HCT116 (cell line): ENCODE measurements at regions not wholly inside any gene's neighbourhood (a gene's known extent, or its start where the extent isn't known, plus 50 kb on each side); places are given as distances from the start of the nearest gene placed in this dataset.

Source experiments
- CEBPB ChIP-seq: IDR thresholded peaks from 2 replicates; pipeline ENCODE4 v1.6.1; 2012; ENCODE audit warnings: low read depth
- EGR1 ChIP-seq: IDR thresholded peaks from 2 replicates; pipeline ENCODE4 v1.6.1; 2012; ENCODE audit warnings: low read depth
- EZH2 ChIP-seq: fragments of 200-600 bp; sonication (generic); IDR thresholded peaks from 2 replicates; pipeline ENCODE4 v1.6.1; 2017; ENCODE audit warnings: antibody characterized with exemption, mixed run types
- FOSL1 ChIP-seq: IDR thresholded peaks from 2 replicates; pipeline ENCODE4 v1.6.1; 2012; ENCODE audit warnings: low read depth
- JUND ChIP-seq: IDR thresholded peaks from 2 replicates; pipeline ENCODE4 v1.6.1; 2012
- POLR2A ChIP-seq: IDR thresholded peaks from 2 replicates; pipeline ENCODE4 v1.7.0; 2011; ENCODE audit warnings: borderline replicate concordance; ENCODE audit not compliant: insufficient read depth, insufficient read length; ENCODE audit errors: extremely low read depth
- RAD21 ChIP-seq: IDR thresholded peaks from 2 replicates; pipeline ENCODE4 v1.6.1; 2012; ENCODE audit warnings: low read depth, mild to moderate bottlenecking
- SP1 ChIP-seq: IDR thresholded peaks from 2 replicates; pipeline ENCODE4 v1.6.1; 2012; ENCODE audit warnings: low read depth
- SRF ChIP-seq: IDR thresholded peaks from 2 replicates; pipeline ENCODE4 v1.6.1; 2012; ENCODE audit warnings: low read depth
- TCF7L2 ChIP-seq: IDR thresholded peaks from 2 replicates; pipeline ENCODE4 v1.7.0; 2011; ENCODE audit warnings: borderline replicate concordance, inconsistent platforms; ENCODE audit not compliant: insufficient read depth, insufficient read length; ENCODE audit errors: extremely low read depth
- YY1 ChIP-seq: IDR thresholded peaks from 2 replicates; pipeline ENCODE4 v1.6.1; 2011; ENCODE audit warnings: low read length, low read depth, moderate library complexity, mild to moderate bottlenecking; ENCODE audit not compliant: insufficient replicate concordance; ENCODE audit errors: extremely low read depth
- ZBTB33 ChIP-seq: IDR thresholded peaks from 2 replicates; pipeline ENCODE4 v1.6.1; 2011; ENCODE audit warnings: mild to moderate bottlenecking, low read length, moderate library complexity; ENCODE audit not compliant: insufficient replicate concordance; ENCODE audit errors: extremely low read depth
- TF ChIP-seq, protein P1 (sequence below), 3 experiments: fragments of 200-600 bp in 1 of 3; sonication (generic) in 1 of 3; IDR thresholded peaks in 2 of 3; conservative IDR thresholded peaks in 1 of 3; 2 replicates each; pipeline ENCODE4 v1.5.1; 2012 to 2017; ENCODE audit warnings: low read depth in 2 of 3, low read length in 2 of 3, antibody characterized with exemption in 1 of 3, borderline replicate concordance in 1 of 3, control low read depth in 1 of 3, mild to moderate bottlenecking in 1 of 3, mixed read lengths in 1 of 3, mixed run types in 1 of 3, moderate library complexity in 1 of 3; ENCODE audit not compliant: insufficient read depth in 1 of 3

DNA sequence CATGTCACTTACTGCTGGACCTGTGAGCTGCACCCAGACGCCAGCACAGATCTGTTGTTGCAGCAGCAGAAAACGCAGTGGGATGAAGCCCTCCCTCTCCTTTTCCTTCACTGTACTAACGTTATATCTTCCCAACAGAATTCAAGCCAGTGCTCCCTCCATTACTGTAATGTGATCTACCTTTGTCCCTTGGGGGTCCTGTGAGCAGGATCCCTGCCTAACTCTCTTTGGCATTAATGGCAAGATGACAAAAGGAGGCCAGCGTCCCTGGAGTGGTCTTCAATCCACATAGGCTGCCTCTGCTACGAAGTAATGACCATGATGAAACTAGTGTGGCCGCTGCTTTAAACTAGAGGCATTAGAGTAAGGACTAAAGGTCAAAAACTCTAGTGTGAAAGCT is 69.3 kb upstream of the SOX14 start (continued):
- TF ChIP-seq, protein P1, sequence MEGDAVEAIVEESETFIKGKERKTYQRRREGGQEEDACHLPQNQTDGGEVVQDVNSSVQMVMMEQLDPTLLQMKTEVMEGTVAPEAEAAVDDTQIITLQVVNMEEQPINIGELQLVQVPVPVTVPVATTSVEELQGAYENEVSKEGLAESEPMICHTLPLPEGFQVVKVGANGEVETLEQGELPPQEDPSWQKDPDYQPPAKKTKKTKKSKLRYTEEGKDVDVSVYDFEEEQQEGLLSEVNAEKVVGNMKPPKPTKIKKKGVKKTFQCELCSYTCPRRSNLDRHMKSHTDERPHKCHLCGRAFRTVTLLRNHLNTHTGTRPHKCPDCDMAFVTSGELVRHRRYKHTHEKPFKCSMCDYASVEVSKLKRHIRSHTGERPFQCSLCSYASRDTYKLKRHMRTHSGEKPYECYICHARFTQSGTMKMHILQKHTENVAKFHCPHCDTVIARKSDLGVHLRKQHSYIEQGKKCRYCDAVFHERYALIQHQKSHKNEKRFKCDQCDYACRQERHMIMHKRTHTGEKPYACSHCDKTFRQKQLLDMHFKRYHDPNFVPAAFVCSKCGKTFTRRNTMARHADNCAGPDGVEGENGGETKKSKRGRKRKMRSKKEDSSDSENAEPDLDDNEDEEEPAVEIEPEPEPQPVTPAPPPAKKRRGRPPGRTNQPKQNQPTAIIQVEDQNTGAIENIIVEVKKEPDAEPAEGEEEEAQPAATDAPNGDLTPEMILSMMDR (IDR thresholded peaks at IDR 0.05 in 2 of 3, conservative IDR thresholded peaks at IDR 0.05 in 1 of 3; ENCODE audit: borderline replicate concordance in 1 of 3, insufficient read depth in 1 of 3, low read depth in 2 of 3, low read length in 2 of 3) = no peak
- TF ChIP-seq JUND (no peak), POLR2A (no peak), EZH2 (no peak), SP1 (no peak), SRF (no peak), EGR1 (no peak), YY1 (no peak), ZBTB33 (no peak), CEBPB (no peak), RAD21 (no peak), TCF7L2 (no peak), FOSL1 (no peak)
